ENCODE measurements at regions not wholly inside any gene's neighbourhood (a gene's known extent, or its start where the extent isn't known, plus 50 kb on each side); places are given as distances from the start of the nearest gene placed in this dataset.

GRCh38 chr4:108405586-108405985 lies 214.8 kb upstream of the RPL34 start:
- H3K4me3 Mint-ChIP-seq (ENCODE audit: unreplicated experiment) = no peak overlapping the region
- H3K4me1 Mint-ChIP-seq (ENCODE audit: unreplicated experiment) = no peaks in the 10 kb centered on the region
- H3K9me3 Mint-ChIP-seq (ENCODE audit: unreplicated experiment) = no peaks in the 10 kb centered on the region
- H3K27ac Mint-ChIP-seq (ENCODE audit: unreplicated experiment) = no peak overlapping the region
- no peaks in the 10 kb centered on the region for H3K36me3 Mint-ChIP-seq (ENCODE audit: low read depth, unreplicated experiment)
- no peak for TF ChIP-seq CTCF (IDR thresholded peaks at IDR 0.05; ENCODE audit: unreplicated experiment)
- H3K27me3 Mint-ChIP-seq (ENCODE audit: unreplicated experiment) = no peaks in the 10 kb centered on the region
- DNase-seq (ENCODE audit: low spot score) = no peak

GRCh38 chr4:108400309-108400708 lies 220.1 kb upstream of the RPL34 start:
- no peak overlapping the region for H3K4me3 Mint-ChIP-seq (ENCODE audit: unreplicated experiment)
- no peak for DNase-seq (ENCODE audit: low spot score)
- no peaks in the 10 kb centered on the region for H3K36me3 Mint-ChIP-seq (ENCODE audit: low read depth, unreplicated experiment)
- no peaks in the 10 kb centered on the region for H3K27me3 Mint-ChIP-seq (ENCODE audit: unreplicated experiment)
- H3K9me3 Mint-ChIP-seq (ENCODE audit: unreplicated experiment) = no peaks in the 10 kb centered on the region
- H3K27ac Mint-ChIP-seq (ENCODE audit: unreplicated experiment) = no peak overlapping the region
- no peaks in the 10 kb centered on the region for H3K4me1 Mint-ChIP-seq (ENCODE audit: unreplicated experiment)
- no peak for TF ChIP-seq CTCF (IDR thresholded peaks at IDR 0.05; ENCODE audit: unreplicated experiment)

GRCh38 chr4:108399610-108400265 lies 220.6 kb upstream of the RPL34 start:
- Mint-ChIP-seq H3K27me3 (ENCODE audit: unreplicated experiment) (no peaks in the 10 kb centered on the region), H3K27ac (ENCODE audit: unreplicated experiment) (no peak overlapping the region), H3K4me3 (ENCODE audit: unreplicated experiment) (no peak overlapping the region), H3K9me3 (ENCODE audit: unreplicated experiment) (no peaks in the 10 kb centered on the region), H3K4me1 (ENCODE audit: unreplicated experiment) (no peaks in the 10 kb centered on the region), H3K36me3 (ENCODE audit: low read depth, unreplicated experiment) (no peaks in the 10 kb centered on the region)
- TF ChIP-seq CTCF (IDR thresholded peaks at IDR 0.05; ENCODE audit: unreplicated experiment) = no peak
- no peak for DNase-seq (ENCODE audit: low spot score)

- H3K27ac Mint-ChIP-seq (ENCODE audit: unreplicated experiment) = no peak overlapping the region
- no peak overlapping the region for H3K4me3 Mint-ChIP-seq (ENCODE audit: unreplicated experiment)
- no peaks in the 10 kb centered on the region for H3K9me3 Mint-ChIP-seq (ENCODE audit: unreplicated experiment)
Measured at GRCh38 chr4:108398836-108399235, 221.5 kb upstream of the RPL34 start.

More at GRCh38 chr4:108398836-108399235, 221.5 kb upstream of the RPL34 start:
- H3K4me1 Mint-ChIP-seq (ENCODE audit: unreplicated experiment) = no peaks in the 10 kb centered on the region
- no peaks in the 10 kb centered on the region for H3K36me3 Mint-ChIP-seq (ENCODE audit: low read depth, unreplicated experiment)
- no peak for TF ChIP-seq CTCF (IDR thresholded peaks at IDR 0.05; ENCODE audit: unreplicated experiment)
- no peaks in the 10 kb centered on the region for H3K27me3 Mint-ChIP-seq (ENCODE audit: unreplicated experiment)
- no peak for DNase-seq (ENCODE audit: low spot score)
